Motor neuron (in vitro differentiated cells): ENCODE measurements at regions not wholly inside any gene's neighbourhood (a gene's known extent, or its start where the extent isn't known, plus 50 kb on each side); places are given as distances from the start of the nearest gene placed in this dataset.

Experiments used
- ATAC-seq, 8 experiments: fragments of 200-7000 bp; cut with Tn5 transposase; replicated peaks in 6 of 8; 2 replicates each; pipeline ENCODE4 v1.8.0; 2021; ENCODE audit warnings: mild to moderate bottlenecking in 8 of 8, moderate library complexity in 8 of 8
- H3K27ac ChIP-seq, 2 donors: fragments of 250-450 bp; sonication (Bioruptor Pico); 2 replicates each; pipeline ENCODE4 v1.9.0; 2021; ENCODE audit warnings: antibody characterized with exemption in 2 of 2, mild to moderate bottlenecking in 2 of 2, moderate library complexity in 1 of 2
- H3K4me1 ChIP-seq, 2 donors: fragments of 250-450 bp; sonication (Bioruptor Pico); replicated peaks in 1 of 2; 2 replicates each; pipeline ENCODE4 v1.6.1; 2021; ENCODE audit warnings: antibody characterized with exemption in 2 of 2, mild to moderate bottlenecking in 2 of 2, moderate library complexity in 1 of 2
- H3K4me3 ChIP-seq, 5 donors: fragments of 250-450 bp; sonication (Bioruptor Pico); 2 replicates each; pipeline ENCODE4 v1.9.0; 2021; ENCODE audit warnings: antibody characterized with exemption in 5 of 5, mild to moderate bottlenecking in 5 of 5, moderate library complexity in 4 of 5
- WGBS, 10 experiments: fragments of 450-650 bp; shearing (Covaris generic); methylation state at CpG; one replicate each; pipeline ENCODE4 v1.0.0; 2022; 5-methylcytosine and 5-hydroxymethylcytosine counted together
- in situ Hi-C, 9 experiments: fragments of 400-800 bp; cut with MboI; loops; one replicate each; pipeline ENCODE4 v1.15.0; 2021; ENCODE audit warnings: low sequenced_read_pairs in 9 of 9, low pct_unique_long_range_greater_than_20kb in 2 of 9; ENCODE audit not compliant: unreplicated experiment in 9 of 9

GRCh38 chr10:118394301-118395200, 52.4 kb upstream of the FAM204A start:
- in situ Hi-C loops = no loop called here
- H3K4me1 ChIP-seq = peaks cover 7 to 10% of the 10 kb centered on the region in 2 donors
- WGBS, 10 experiments = 3 to 60% (median 29%) methylated on average over 3 to 8 of the region's 8 CpGs
- peak in 3 of 8 experiments; percentile 42 to 80 (median 45) for ATAC-seq
- H3K27ac ChIP-seq = no peak overlapping the region
- H3K4me3 ChIP-seq = no peak overlapping the region

DNA sequence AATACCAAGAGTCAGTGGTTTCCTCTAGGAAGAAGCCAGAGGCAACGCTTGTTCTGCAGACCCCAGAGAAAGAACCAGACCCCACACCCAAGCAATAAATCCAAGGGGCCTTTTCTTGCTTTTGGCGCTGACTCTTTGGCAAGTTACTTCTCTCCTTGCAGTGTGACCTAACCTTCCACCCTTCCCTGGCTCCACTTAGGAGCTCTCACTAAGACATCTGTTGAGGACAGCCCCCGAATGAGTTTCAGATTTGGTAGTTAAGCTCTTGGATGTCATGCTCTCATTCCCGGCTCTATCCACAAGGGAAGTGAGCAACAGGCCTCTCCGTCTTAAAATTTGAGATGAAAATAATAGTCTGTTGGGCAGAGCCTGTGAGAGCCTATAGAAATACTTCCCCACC, 50.6 kb upstream of the FAM204A start:
- in situ Hi-C loops = no loop called here
- no peak for ATAC-seq
- Histone ChIP-seq H3K27ac (no peak overlapping the region), H3K4me3 (no peak overlapping the region), H3K4me1 (peaks cover 7 to 10% of the 10 kb centered on the region in 2 donors)
- 0 to 96% (median 80%) methylated on average over 1 to 4 of the region's 5 CpGs; no CpG with 5 or more reads in 4 of the 10 experiments for WGBS, 10 experiments
